ENCODE measurements at regions not wholly inside any gene's neighbourhood (a gene's known extent, or its start where the extent isn't known, plus 50 kb on each side); places are given as distances from the start of the nearest gene placed in this dataset.

- TF ChIP-seq GATA3 (IDR thresholded peaks at IDR 0.05; ENCODE audit: low read depth, low read length) = no peak
- TF ChIP-seq GATA2 (IDR thresholded peaks at IDR 0.05; ENCODE audit: low read depth, low read length) = no peak
These were observed 176.0 kb upstream of the LINGO1 start for GRCh38 chr15:77808581-77809177.
